BJ (cell line): ENCODE measurements at regions not wholly inside any gene's neighbourhood (a gene's known extent, or its start where the extent isn't known, plus 50 kb on each side); places are given as distances from the start of the nearest gene placed in this dataset.
"Not testable (repeated sequence)": the region's sequence is repeated elsewhere in the genome, so short reads cannot be mapped to it uniquely, and the experiment has no call there.

ENCODE experiments used
- CTCF ChIA-PET: fragments of 350-600 bp; formaldehyde crosslinking; extraction: SDS; loops from one replicate; lab custom pipeline; 2021; ENCODE audit warnings: antibody characterized with exemption, inconsistent platforms; lab: Yijun Ruan, JAX
- POLR2A ChIA-PET: fragments of 300-600 bp; sonication (Branson Sonifier 250); formaldehyde crosslinking; extraction: SDS; loops from one replicate; lab custom pipeline; 2021; ENCODE audit warnings: antibody characterized with exemption; lab: Charles Lee
- DNase-seq: peaks from one replicate; pipeline ENCODE4 v3.0.0-alpha.2; 2011; ENCODE audit warnings: low read depth
- H3K27me3 ChIP-seq: 2 replicates; pipeline ENCODE4 v1.6.0; 2011; ENCODE audit warnings: low read length; ENCODE audit not compliant: control insufficient read depth, insufficient read depth
- H3K36me3 ChIP-seq: 2 replicates; pipeline ENCODE4 v1.5.1; 2011; ENCODE audit warnings: low read length; ENCODE audit not compliant: control insufficient read depth, insufficient read depth
- H3K4me3 ChIP-seq: 2 replicates; pipeline ENCODE4 v1.5.1; 2011; ENCODE audit warnings: low read depth, mild to moderate bottlenecking, control low read depth, low read length
- CTCF ChIP-seq: IDR thresholded peaks from 2 replicates; pipeline ENCODE4 v1.5.1; 2011; ENCODE audit warnings: low read depth, mild to moderate bottlenecking, control low read depth, inconsistent platforms, low read length, moderate library complexity; ENCODE audit not compliant: insufficient read depth

- TF ChIP-seq CTCF, result no peak
- no peaks in the 10 kb centered on the region for H3K36me3 ChIP-seq
- H3K27me3 ChIP-seq, result peaks cover 5% of the 10 kb centered on the region
Measured at GRCh38 chr9:136604823-136605525, 57.7 kb upstream of the EGFL7 start.

GRCh38 chr9:136603901-136604814 is 58.3 kb upstream of the NOTCH1 start:
- Histone ChIP-seq H3K27me3 (peaks cover 5% of the 10 kb centered on the region), H3K36me3 (no peaks in the 10 kb centered on the region), H3K4me3 (no peak overlapping the region)
- POLR2A ChIA-PET, result no interaction called here
- no peak for TF ChIP-seq CTCF
- no peak for DNase-seq
- CTCF ChIA-PET, result interaction anchor here (1.1 to 2.4 kb wide), 4 partner anchors 17 to 40 kb away, joined by 3 to 12 read pairs (median 4); no protein-coding TSS in a partner anchor

More at GRCh38 chr9:136604823-136605525, 57.7 kb upstream of the EGFL7 start:
- no peak overlapping the region for H3K4me3 ChIP-seq
- ChIA-PET POLR2A (no interaction called here), CTCF (no interaction called here)
- no peak for DNase-seq

- DNase-seq, result no peak
- Histone ChIP-seq H3K4me3 (no peak overlapping the region), H3K36me3 (no peaks in the 10 kb centered on the region), H3K27me3 (peaks cover 5% of the 10 kb centered on the region)
- ChIA-PET CTCF (interaction anchor here (1.1 to 2.4 kb wide), 4 partner anchors 16 to 39 kb away, joined by 3 to 12 read pairs (median 4); no protein-coding TSS in a partner anchor), POLR2A (no interaction called here)
- TF ChIP-seq CTCF, result no peak
Measured at GRCh38 chr9:136603216-136603615, 57.4 kb upstream of the NOTCH1 start.

GRCh38 chr9:136602193-136602885 is 56.5 kb upstream of the NOTCH1 start:
- no peak for DNase-seq
- Histone ChIP-seq H3K4me3 (no peak overlapping the region), H3K27me3 (peaks cover 3% of the 10 kb centered on the region; the same call in 1 of the 2 replicates), H3K36me3 (no peaks in the 10 kb centered on the region)
- POLR2A ChIA-PET, result no interaction called here
- no peak for TF ChIP-seq CTCF
- CTCF ChIA-PET, result interaction anchor here (2.4 kb wide), 1 partner anchor 23 kb away, joined by 12 read pairs; no protein-coding TSS in a partner anchor

- H3K4me3 ChIP-seq, DNase-seq, H3K36me3 ChIP-seq, POLR2A ChIA-PET, H3K27me3 ChIP-seq: not testable (repeated sequence)
- CTCF ChIA-PET, result interaction anchor here (2.4 kb wide), 1 partner anchor 24 kb away, joined by 12 read pairs; no protein-coding TSS in a partner anchor
Measured at GRCh38 chr9:136601250-136601973, 55.6 kb upstream of the NOTCH1 start.
